PC-9 (cell line): ENCODE measurements at regions not wholly inside any gene's neighbourhood (a gene's known extent, or its start where the extent isn't known, plus 50 kb on each side); places are given as distances from the start of the nearest gene placed in this dataset.
"Not testable (repeated sequence)": the region's sequence is repeated elsewhere in the genome, so short reads cannot be mapped to it uniquely, and the experiment has no call there.

Experiments used
- BruUV-seq: library from RNA; stranded (reverse); fragments of 400-500 nt; replicated peaks from 2 replicates; lab custom pipeline; 2021; lab: Mats Ljungman, UMichigan
- CTCF ChIA-PET: fragments of 300-600 bp; sonication (Branson Sonifier 250); formaldehyde crosslinking; loops from one replicate; lab custom pipeline; 2022; ENCODE audit warnings: antibody characterized with exemption; lab: Charles Lee
- POLR2A ChIA-PET: fragments of 300-600 bp; sonication (Branson Sonifier 250); formaldehyde crosslinking; loops from one replicate; lab custom pipeline; 2022; ENCODE audit warnings: antibody characterized with exemption; ENCODE audit not compliant: unreplicated experiment; lab: Charles Lee
- DNase-seq, 2 experiments: peaks; one replicate each; pipeline versions ENCODE4 v3.0.0 to v3.0.0-alpha.2; 2015 to 2022; ENCODE audit warnings: mixed read lengths in 1 of 2
- H2AFZ ChIP-seq: fragments of 200-600 bp; sonication (generic); 2 replicates; pipeline ENCODE4 v1.8.1; 2017; ENCODE audit warnings: antibody characterized with exemption
- H3F3A ChIP-seq: fragments of 200-600 bp; sonication (generic); 2 replicates; pipeline ENCODE4 v1.8.1; 2017; ENCODE audit warnings: antibody characterized with exemption, mild to moderate bottlenecking, low read depth; ENCODE audit not compliant: insufficient read depth
- H3K27ac ChIP-seq: fragments of 200-600 bp; sonication (generic); 2 replicates; pipeline ENCODE4 v1.6.1; 2016; ENCODE audit warnings: mixed run types
- H3K27me3 ChIP-seq: fragments of 200-600 bp; sonication (generic); 2 replicates; pipeline ENCODE4 v1.6.1; 2016; ENCODE audit warnings: low read depth, mixed run types; ENCODE audit not compliant: insufficient read depth
- H3K36me3 ChIP-seq: fragments of 200-600 bp; sonication (generic); 2 replicates; pipeline ENCODE4 v1.6.1; 2016; ENCODE audit warnings: low read depth, mixed run types
- H3K4me1 ChIP-seq: fragments of 200-600 bp; sonication (generic); replicated peaks from 2 replicates; pipeline ENCODE4 v1.6.1; 2016; ENCODE audit warnings: mixed run types; ENCODE audit not compliant: insufficient read depth
- H3K4me2 ChIP-seq: fragments of 200-600 bp; sonication (generic); 2 replicates; pipeline ENCODE4 v1.6.1; 2017; ENCODE audit warnings: mixed run types
- H3K4me3 ChIP-seq: fragments of 200-600 bp; sonication (generic); 2 replicates; pipeline ENCODE4 v1.6.1; 2016; ENCODE audit warnings: mixed run types
- H3K79me2 ChIP-seq: fragments of 200-600 bp; sonication (generic); 2 replicates; pipeline ENCODE4 v1.6.1; 2017; ENCODE audit warnings: low read depth, mixed run types
- H3K9me2 ChIP-seq: fragments of 200-600 bp; sonication (generic); 2 replicates; pipeline ENCODE4 v1.8.1; 2017; ENCODE audit warnings: mild to moderate bottlenecking; ENCODE audit not compliant: insufficient read depth
- H3K9me3 ChIP-seq: fragments of 200-600 bp; sonication (generic); 2 replicates; pipeline ENCODE4 v1.8.1; 2016; ENCODE audit warnings: low read depth; ENCODE audit not compliant: insufficient read depth
- H4K20me1 ChIP-seq: fragments of 200-600 bp; sonication (generic); 2 replicates; pipeline ENCODE4 v1.8.1; 2017; ENCODE audit not compliant: insufficient read depth
- CTCF ChIP-seq: fragments of 200-600 bp; sonication (generic); conservative IDR thresholded peaks from 2 replicates; pipeline ENCODE4 v1.6.1; 2017; ENCODE audit warnings: mixed run types, antibody characterized with exemption, mild to moderate bottlenecking, moderate library complexity
- EZH2 ChIP-seq: fragments of 200-600 bp; sonication (generic); IDR thresholded peaks from 2 replicates; pipeline ENCODE4 v1.8.0; 2017; ENCODE audit warnings: antibody characterized with exemption, low read depth
- intact Hi-C: fragments of 100-400 bp; cut with micrococcal nuclease; formaldehyde crosslinking; loops from one replicate; pipeline ENCODE4 v1.10.0; 2022; ENCODE audit not compliant: unreplicated experiment

DNA sequence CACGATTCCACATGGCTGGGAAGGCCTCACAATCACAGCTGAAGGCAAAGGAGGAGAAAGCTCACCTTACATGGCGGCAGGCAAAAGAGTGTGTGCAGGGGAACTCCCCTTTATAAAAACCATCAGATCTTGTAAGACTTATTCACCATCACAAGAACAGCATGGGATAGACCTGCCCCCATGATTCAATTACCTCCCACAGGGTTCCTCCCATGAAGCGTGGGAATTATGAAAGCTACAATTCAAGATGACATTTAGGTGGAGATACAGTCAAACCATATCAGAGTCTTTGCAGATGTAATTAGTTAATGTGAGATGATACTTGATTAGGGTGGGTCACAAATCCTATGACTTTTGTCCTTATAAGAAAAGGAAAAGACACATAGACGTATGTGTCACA is 688.9 kb downstream of the GBE1 start:
- BruUV-seq: no TSS peak
- CTCF ChIA-PET: no interaction called here

GRCh38 chr3:81068546-81068945 is 692.9 kb downstream of the GBE1 start:
- H3K27me3 ChIP-seq: no peaks in the 10 kb centered on the region
- no TSS peak for BruUV-seq
- H4K20me1 ChIP-seq: no peaks in the 10 kb centered on the region
- no peak overlapping the region for H3K4me2 ChIP-seq
- no peaks in the 10 kb centered on the region for H3F3A ChIP-seq
- H3K79me2 ChIP-seq: no peaks in the 10 kb centered on the region
- DNase-seq: no peak
- H2AFZ ChIP-seq: no peak overlapping the region
- no peaks in the 10 kb centered on the region for H3K4me1 ChIP-seq
- intact Hi-C loops: no loop called here
- H3K9me3 ChIP-seq: no peaks in the 10 kb centered on the region; the same call in 1 of the 2 replicates
- no peaks in the 10 kb centered on the region for H3K36me3 ChIP-seq
- H3K4me3 ChIP-seq: no peak overlapping the region
- ChIA-PET CTCF (no interaction called here), POLR2A (no interaction called here)
- TF ChIP-seq CTCF (no peak), EZH2 (no peak)
- no peak overlapping the region for H3K27ac ChIP-seq
- H3K9me2 ChIP-seq: no peaks in the 10 kb centered on the region

More for the DNA sequence above, 688.9 kb downstream of the GBE1 start:
- intact Hi-C loops: no loop called here
- no peaks in the 10 kb centered on the region for H4K20me1 ChIP-seq
- no peak overlapping the region for H3K27ac ChIP-seq
- no peaks in the 10 kb centered on the region for H3K79me2 ChIP-seq
- H3K4me2 ChIP-seq: no peak overlapping the region
- H3K36me3 ChIP-seq: no peaks in the 10 kb centered on the region
- H3K4me3 ChIP-seq: no peak overlapping the region
- H2AFZ ChIP-seq: no peak overlapping the region
- TF ChIP-seq CTCF: no peak
- TF ChIP-seq EZH2: no peak
- no peaks in the 10 kb centered on the region for H3K9me2 ChIP-seq
- no peak for DNase-seq
- no peaks in the 10 kb centered on the region for H3K27me3 ChIP-seq
- POLR2A ChIA-PET: no interaction called here
- no peaks in the 10 kb centered on the region for H3K9me3 ChIP-seq
- H3F3A ChIP-seq: no peaks in the 10 kb centered on the region
- no peaks in the 10 kb centered on the region for H3K4me1 ChIP-seq

DNA sequence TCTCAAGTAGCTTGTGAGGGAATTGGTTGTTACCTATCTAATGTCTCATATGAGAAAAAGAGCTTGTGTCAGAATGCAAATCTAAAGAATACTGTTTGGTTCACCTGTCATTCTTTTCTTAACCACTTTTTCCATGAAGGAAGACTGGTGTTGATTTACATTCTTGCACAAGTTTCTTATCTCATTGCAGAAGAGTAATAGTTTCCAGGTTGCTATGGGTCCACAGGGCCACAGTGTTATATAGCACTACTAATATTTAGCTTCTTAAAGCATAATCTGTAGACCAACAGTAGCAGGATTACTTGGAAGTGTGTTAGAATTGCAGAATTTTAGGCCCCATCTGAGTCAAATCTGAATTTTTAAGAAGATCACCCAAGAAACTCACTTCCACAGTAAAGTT is 697.5 kb downstream of the GBE1 start:
- Histone ChIP-seq H3K9me2 (no peaks in the 10 kb centered on the region; the same call in 1 of the 2 replicates), H3K9me3 (no peaks in the 10 kb centered on the region; the same call in 1 of the 2 replicates), H3K4me1 (no peaks in the 10 kb centered on the region), H3F3A (no peaks in the 10 kb centered on the region), H2AFZ (no peak overlapping the region), H3K27ac (no peak overlapping the region), H4K20me1 (no peaks in the 10 kb centered on the region), H3K4me3 (no peak overlapping the region), H3K27me3 (no peaks in the 10 kb centered on the region), H3K4me2 (no peak overlapping the region), H3K79me2 (no peaks in the 10 kb centered on the region), H3K36me3 (no peaks in the 10 kb centered on the region)
- no peak for TF ChIP-seq CTCF
- no peak for TF ChIP-seq EZH2
- ChIA-PET POLR2A (no interaction called here), CTCF (interaction anchor here (0.6 kb wide), 1 partner anchor 255 kb away, joined by 9 read pairs; no protein-coding TSS in a partner anchor)
- BruUV-seq: no TSS peak
- no peak for DNase-seq
- intact Hi-C loops: no loop called here

DNA sequence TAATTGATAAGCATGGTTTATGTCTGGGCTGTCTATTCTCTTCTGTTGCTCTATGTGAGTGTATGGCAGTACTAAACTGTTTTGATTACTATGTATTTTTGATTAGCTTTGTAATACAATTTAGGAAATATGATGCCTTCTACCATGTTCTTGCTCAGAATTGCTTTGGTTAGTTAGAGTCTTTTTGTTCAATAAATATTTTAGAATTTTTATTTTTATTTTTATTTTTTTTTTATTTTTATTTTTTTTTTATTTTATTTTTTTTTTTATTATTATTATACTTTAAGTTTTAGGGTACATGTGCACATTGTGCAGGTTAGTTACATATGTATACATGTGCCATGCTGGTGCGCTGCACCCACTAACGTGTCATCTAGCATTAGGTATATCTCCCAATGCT is 710.3 kb downstream of the GBE1 start:
- H3K27ac ChIP-seq, H2AFZ ChIP-seq, CTCF ChIA-PET, H4K20me1 ChIP-seq, H3K9me3 ChIP-seq, H3F3A ChIP-seq, H3K9me2 ChIP-seq, H3K4me3 ChIP-seq, DNase-seq, H3K79me2 ChIP-seq, intact Hi-C loops, BruUV-seq, POLR2A ChIA-PET, H3K4me2 ChIP-seq, H3K4me1 ChIP-seq, H3K36me3 ChIP-seq, H3K27me3 ChIP-seq: not testable (repeated sequence)
